ENCODE measurements at regions not wholly inside any gene's neighbourhood (a gene's known extent, or its start where the extent isn't known, plus 50 kb on each side); places are given as distances from the start of the nearest gene placed in this dataset.

DNA sequence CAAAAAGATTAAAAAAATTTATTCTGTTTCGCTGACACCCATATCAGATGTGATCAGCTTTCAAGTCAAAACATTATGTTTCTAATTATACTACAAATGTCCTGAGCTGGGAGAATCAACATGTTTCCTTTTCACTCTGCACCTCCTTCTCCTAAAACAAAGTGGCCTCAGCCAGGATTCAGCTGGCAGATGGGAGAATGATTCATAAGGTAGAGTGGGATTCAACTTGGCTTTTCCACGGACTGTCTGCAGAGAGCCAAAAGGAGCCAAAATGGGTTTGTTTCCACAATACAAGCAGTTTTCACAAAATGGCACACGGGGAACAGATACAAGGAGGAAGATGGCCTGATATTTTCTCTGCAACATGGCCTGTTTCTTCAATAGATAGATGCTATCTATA lies 376.5 kb upstream of the PRKCQ start:
- no peaks in the 10 kb centered on the region for H3K4me1 ChIP-seq
- no peak overlapping the region for H3K27ac ChIP-seq
- no peak for DNase-seq (ENCODE audit: low spot score in 2 of 2)
- TF ChIP-seq, protein P1, sequence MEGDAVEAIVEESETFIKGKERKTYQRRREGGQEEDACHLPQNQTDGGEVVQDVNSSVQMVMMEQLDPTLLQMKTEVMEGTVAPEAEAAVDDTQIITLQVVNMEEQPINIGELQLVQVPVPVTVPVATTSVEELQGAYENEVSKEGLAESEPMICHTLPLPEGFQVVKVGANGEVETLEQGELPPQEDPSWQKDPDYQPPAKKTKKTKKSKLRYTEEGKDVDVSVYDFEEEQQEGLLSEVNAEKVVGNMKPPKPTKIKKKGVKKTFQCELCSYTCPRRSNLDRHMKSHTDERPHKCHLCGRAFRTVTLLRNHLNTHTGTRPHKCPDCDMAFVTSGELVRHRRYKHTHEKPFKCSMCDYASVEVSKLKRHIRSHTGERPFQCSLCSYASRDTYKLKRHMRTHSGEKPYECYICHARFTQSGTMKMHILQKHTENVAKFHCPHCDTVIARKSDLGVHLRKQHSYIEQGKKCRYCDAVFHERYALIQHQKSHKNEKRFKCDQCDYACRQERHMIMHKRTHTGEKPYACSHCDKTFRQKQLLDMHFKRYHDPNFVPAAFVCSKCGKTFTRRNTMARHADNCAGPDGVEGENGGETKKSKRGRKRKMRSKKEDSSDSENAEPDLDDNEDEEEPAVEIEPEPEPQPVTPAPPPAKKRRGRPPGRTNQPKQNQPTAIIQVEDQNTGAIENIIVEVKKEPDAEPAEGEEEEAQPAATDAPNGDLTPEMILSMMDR (IDR thresholded peaks at IDR 0.05): no peak
- intact Hi-C loops (cut with DNase I): no loop called here
- no peaks in the 10 kb centered on the region for H3K9me3 ChIP-seq
- H3K4me3 ChIP-seq: no peak overlapping the region
- no peaks in the 10 kb centered on the region for H3K27me3 ChIP-seq
- H3K36me3 ChIP-seq: no peaks in the 10 kb centered on the region

DNA sequence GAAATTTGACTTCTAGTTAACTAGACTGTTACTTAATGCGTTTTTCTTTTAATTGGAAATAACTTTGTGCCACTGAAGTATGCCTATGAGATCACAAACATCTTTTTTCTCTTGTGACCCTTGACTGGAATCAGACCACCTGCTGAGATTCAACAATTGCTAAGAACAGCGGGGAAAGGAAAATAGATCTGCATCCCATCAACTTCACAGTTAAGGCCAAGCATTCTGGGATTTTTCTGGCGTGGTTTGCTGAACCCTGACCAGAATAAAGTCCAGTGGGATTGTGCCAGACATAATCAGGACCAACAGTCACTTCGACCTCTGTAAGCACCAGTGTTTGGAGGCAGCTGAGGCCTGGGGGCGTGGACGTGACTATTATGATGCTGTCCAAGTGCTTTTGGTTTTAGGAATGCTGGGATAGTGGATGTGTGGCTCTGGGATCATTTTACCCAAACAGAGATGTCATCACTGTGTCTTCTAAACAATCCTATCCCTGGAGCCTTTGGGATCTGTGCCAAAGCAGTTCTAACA lies 373.3 kb upstream of the PRKCQ start:
- TF ChIP-seq, protein P1 (IDR thresholded peaks at IDR 0.05): no peak
- Histone ChIP-seq H3K4me3 (no peak overlapping the region), H3K27ac (no peak overlapping the region), H3K9me3 (no peaks in the 10 kb centered on the region), H3K27me3 (no peaks in the 10 kb centered on the region), H3K36me3 (no peaks in the 10 kb centered on the region), H3K4me1 (no peaks in the 10 kb centered on the region)
- no peak for DNase-seq (ENCODE audit: low spot score in 2 of 2)
- intact Hi-C loops (cut with DNase I): no loop called here

DNA sequence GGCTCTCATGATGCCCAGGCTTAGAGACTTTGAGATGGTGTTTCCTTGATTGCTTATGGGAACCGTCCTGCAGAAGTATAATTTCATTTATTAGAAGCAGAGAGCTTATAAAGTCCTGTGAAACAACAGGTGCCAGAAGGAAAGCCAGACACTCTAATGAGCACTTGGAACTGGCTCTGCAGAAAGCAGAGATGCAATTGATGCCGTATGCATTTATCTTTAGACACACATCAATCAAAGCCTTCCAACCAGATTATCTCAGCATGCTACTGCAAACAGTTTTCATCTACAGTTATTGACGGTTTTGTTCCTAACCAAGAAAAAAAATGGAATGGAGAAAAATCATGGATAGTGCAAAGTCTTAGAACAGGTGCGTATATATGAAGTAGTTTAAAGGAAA lies 371.7 kb upstream of the PRKCQ start:
- Histone ChIP-seq H3K4me3 (no peak overlapping the region), H3K27ac (no peak overlapping the region), H3K9me3 (no peaks in the 10 kb centered on the region), H3K4me1 (no peaks in the 10 kb centered on the region), H3K36me3 (no peaks in the 10 kb centered on the region), H3K27me3 (no peaks in the 10 kb centered on the region)
- intact Hi-C loops (cut with DNase I): no loop called here
- TF ChIP-seq, protein P1 (IDR thresholded peaks at IDR 0.05): no peak
- no peak for DNase-seq (ENCODE audit: low spot score in 2 of 2)

DNA sequence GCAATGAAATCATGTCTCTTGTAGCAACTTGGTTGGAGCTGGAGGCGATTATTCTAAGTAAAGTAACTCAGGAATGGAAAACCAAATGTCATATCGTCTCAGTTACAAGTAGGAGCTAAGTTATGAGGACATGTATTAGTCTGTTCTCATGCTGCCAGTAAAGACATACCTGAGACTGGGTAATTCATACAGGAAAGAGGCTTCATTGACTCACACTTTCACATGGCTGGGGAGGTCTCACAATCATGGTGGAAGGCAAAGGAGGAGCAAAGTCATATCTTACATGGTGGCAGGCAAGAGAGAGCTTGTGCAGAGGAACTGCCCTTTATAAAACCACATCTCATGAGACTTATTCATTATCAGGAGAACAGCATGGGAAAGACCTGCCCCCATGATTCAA lies 370.1 kb upstream of the PRKCQ start:
- H3K27me3 ChIP-seq: no peaks in the 10 kb centered on the region
- TF ChIP-seq, protein P1 (IDR thresholded peaks at IDR 0.05): no peak
- no peak overlapping the region for H3K27ac ChIP-seq
- no peaks in the 10 kb centered on the region for H3K36me3 ChIP-seq
- H3K9me3 ChIP-seq: no peaks in the 10 kb centered on the region
- DNase-seq (ENCODE audit: low spot score in 2 of 2): no peak
- H3K4me1 ChIP-seq: no peaks in the 10 kb centered on the region
- intact Hi-C loops (cut with DNase I): no loop called here
- H3K4me3 ChIP-seq: no peak overlapping the region

DNA sequence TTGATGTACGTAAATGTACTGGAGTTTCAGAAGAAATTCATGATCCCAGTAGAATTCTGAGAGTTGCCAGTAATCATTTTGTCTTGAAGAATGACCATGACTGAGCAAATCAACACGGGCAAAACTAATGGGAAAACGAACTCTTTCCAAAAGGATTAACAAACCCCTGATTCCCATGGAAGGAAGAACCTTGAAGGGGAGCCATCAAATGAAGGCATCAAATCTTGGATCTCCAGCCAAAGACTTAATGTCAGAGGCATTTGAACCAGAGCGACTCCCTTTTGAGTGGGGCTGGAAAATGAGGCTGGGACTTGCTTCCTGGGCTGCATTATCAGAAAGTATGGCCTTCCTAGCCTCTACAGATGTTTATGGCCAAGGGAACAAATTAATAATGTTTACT lies 364.4 kb upstream of the PRKCQ start:
- DNase-seq (ENCODE audit: low spot score in 2 of 2): no peak
- H3K4me1 ChIP-seq: no peaks in the 10 kb centered on the region
- H3K9me3 ChIP-seq: no peaks in the 10 kb centered on the region
- TF ChIP-seq, protein P1 (IDR thresholded peaks at IDR 0.05): no peak
- H3K27me3 ChIP-seq: no peaks in the 10 kb centered on the region
- no peaks in the 10 kb centered on the region for H3K36me3 ChIP-seq
- no peak overlapping the region for H3K27ac ChIP-seq
- H3K4me3 ChIP-seq: no peak overlapping the region
- intact Hi-C loops (cut with DNase I): no loop called here

DNA sequence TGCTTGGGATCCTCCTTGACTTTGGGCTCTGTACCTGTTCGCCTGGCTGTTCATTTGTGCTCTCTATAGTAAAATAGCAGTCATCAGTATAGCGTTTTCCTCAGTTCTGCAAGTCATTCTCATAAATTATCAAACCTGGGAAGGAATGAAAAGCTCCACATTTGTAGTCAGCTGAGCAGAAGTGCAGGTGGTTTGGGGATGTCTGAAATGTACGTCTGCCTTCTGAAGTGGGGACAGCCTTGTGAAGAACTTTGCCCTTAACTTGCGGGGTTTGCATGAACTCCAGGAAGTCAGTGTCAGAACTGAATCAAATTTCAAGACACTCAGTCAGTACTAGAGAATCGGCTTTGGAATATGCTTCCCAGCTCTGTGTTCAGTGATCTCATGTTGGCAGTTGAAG lies 358.3 kb upstream of the PRKCQ start:
- Histone ChIP-seq H3K27ac (no peak overlapping the region), H3K4me1 (no peaks in the 10 kb centered on the region), H3K27me3 (no peaks in the 10 kb centered on the region), H3K9me3 (no peaks in the 10 kb centered on the region), H3K4me3 (no peak overlapping the region), H3K36me3 (no peaks in the 10 kb centered on the region)
- intact Hi-C loops (cut with DNase I): no loop called here
- TF ChIP-seq, protein P1 (IDR thresholded peaks at IDR 0.05): no peak
- DNase-seq (ENCODE audit: low spot score in 2 of 2): no peak
